Adrenal gland (tissue), 5 donors: ENCODE measurements at regions not wholly inside any gene's neighbourhood (a gene's known extent, or its start where the extent isn't known, plus 50 kb on each side); places are given as distances from the start of the nearest gene placed in this dataset.

Source experiments
- CTCF ChIP-seq, 6 experiments: fragments of 450-650 bp in 4 of 6; fragments of 200-600 bp in 2 of 6; sonication (generic) in 1 of 6; IDR thresholded peaks; 1 replicate in 5 of 6; 2 replicates in 1 of 6; pipeline versions ENCODE4 v1.5.1 to v1.8.0; 2016 to 2021; ENCODE audit warnings: antibody characterized with exemption in 6 of 6, mild to moderate bottlenecking in 2 of 6, moderate library complexity in 1 of 6
- POLR2A ChIP-seq, 2 donors: fragments of 450-650 bp; IDR thresholded peaks; one replicate each; pipeline ENCODE4 v1.6.1; 2017; ENCODE audit warnings: antibody characterized with exemption in 2 of 2, mild to moderate bottlenecking in 2 of 2, moderate library complexity in 1 of 2
- donor health status: DM: no; HTN: no; CAD: no.

- TF ChIP-seq CTCF (IDR thresholded peaks at IDR 0.05) (no peak), POLR2A (IDR thresholded peaks at IDR 0.05) (no peak)
These were observed 233.2 kb downstream of the RPLP1 start for GRCh38 chr15:69685512-69686452.
